Activated CD8-positive, alpha-beta memory T cell treated with anti-CD3 and anti-CD28 coated beads, Interleukin-2, amount 50 U/mL, for 24 hours (primary cell): ENCODE measurements at regions not wholly inside any gene's neighbourhood (a gene's known extent, or its start where the extent isn't known, plus 50 kb on each side); places are given as distances from the start of the nearest gene placed in this dataset.
"Not testable (repeated sequence)": the region's sequence is repeated elsewhere in the genome, so short reads cannot be mapped to it uniquely, and the experiment has no call there.

Experiments used
- DNase-seq: peaks from one replicate; pipeline ENCODE4 v3.0.0-alpha.2; 2020; ENCODE audit errors: extremely low read depth

- DNase-seq: no peak
These were observed 810.2 kb upstream of the ADAMTS5 start for GRCh38 chr21:27776925-27777553.

- DNase-seq: no peak
These were observed 805.9 kb upstream of the ADAMTS5 start for GRCh38 chr21:27772816-27773215.

GRCh38 chr21:27771938-27772483 lies 805.1 kb upstream of the ADAMTS5 start:
- no peak for DNase-seq

GRCh38 chr21:27769763-27770162 lies 802.9 kb upstream of the ADAMTS5 start:
- no peak for DNase-seq

GRCh38 chr21:27768046-27768637 lies 801.3 kb upstream of the ADAMTS5 start:
- not testable (repeated sequence) for DNase-seq

GRCh38 chr21:27764056-27764455 lies 797.2 kb upstream of the ADAMTS5 start:
- DNase-seq: no peak

- DNase-seq: no peak
These were observed 794.7 kb upstream of the ADAMTS5 start for GRCh38 chr21:27761623-27762022.

- DNase-seq: no peak
These were observed 792.9 kb upstream of the ADAMTS5 start for GRCh38 chr21:27759820-27760219.

- no peak for DNase-seq
These were observed 792.3 kb upstream of the ADAMTS5 start for GRCh38 chr21:27759091-27759659.

GRCh38 chr21:27756191-27756590 lies 789.3 kb upstream of the ADAMTS5 start:
- no peak for DNase-seq

- DNase-seq: no peak
These were observed 777.2 kb upstream of the ADAMTS5 start for GRCh38 chr21:27743971-27744564.

GRCh38 chr21:27741736-27742135 lies 774.8 kb upstream of the ADAMTS5 start:
- DNase-seq: no peak

- no peak for DNase-seq
These were observed 773.2 kb upstream of the ADAMTS5 start for GRCh38 chr21:27740084-27740483.

- DNase-seq: no peak
These were observed 772.3 kb upstream of the ADAMTS5 start for GRCh38 chr21:27739187-27739586.

- DNase-seq: no peak
These were observed 768.8 kb upstream of the ADAMTS5 start for GRCh38 chr21:27735699-27736098.

GRCh38 chr21:27734146-27734545 lies 767.3 kb upstream of the ADAMTS5 start:
- no peak for DNase-seq

- DNase-seq: no peak
These were observed 759.0 kb upstream of the ADAMTS5 start for GRCh38 chr21:27725916-27726315.

- DNase-seq: no peak
These were observed 755.2 kb upstream of the ADAMTS5 start for GRCh38 chr21:27722095-27722494.

GRCh38 chr21:27721675-27722074 lies 754.8 kb upstream of the ADAMTS5 start:
- DNase-seq: no peak

- DNase-seq: no peak
These were observed 752.3 kb upstream of the ADAMTS5 start for GRCh38 chr21:27719226-27719625.

GRCh38 chr21:27715131-27715530 lies 748.2 kb upstream of the ADAMTS5 start:
- no peak for DNase-seq

GRCh38 chr21:27713154-27714109 lies 746.5 kb upstream of the ADAMTS5 start:
- DNase-seq: no peak
